H1 (cell line): ENCODE measurements at regions not wholly inside any gene's neighbourhood (a gene's known extent, or its start where the extent isn't known, plus 50 kb on each side); places are given as distances from the start of the nearest gene placed in this dataset.

Experiments used
- ASH2L ChIP-seq: fragments of 200-600, 300-600 bp; sonication (generic); IDR thresholded peaks from one replicate; pipeline ENCODE4 v1.7.1; 2017; ENCODE audit warnings: low read length
- SUZ12 ChIP-seq: fragments of 200-600 bp; sonication (generic); IDR thresholded peaks from 2 replicates; pipeline ENCODE4 v1.6.1; 2012; ENCODE audit warnings: mild to moderate bottlenecking, inconsistent platforms, low read length, moderate library complexity, mixed read lengths
- TF ChIP-seq, protein P1 (sequence below): IDR thresholded peaks from 2 replicates; pipeline ENCODE4 v1.6.1; 2011; ENCODE audit warnings: low read depth, mild to moderate bottlenecking, low read length; ENCODE audit not compliant: insufficient read depth

DNA sequence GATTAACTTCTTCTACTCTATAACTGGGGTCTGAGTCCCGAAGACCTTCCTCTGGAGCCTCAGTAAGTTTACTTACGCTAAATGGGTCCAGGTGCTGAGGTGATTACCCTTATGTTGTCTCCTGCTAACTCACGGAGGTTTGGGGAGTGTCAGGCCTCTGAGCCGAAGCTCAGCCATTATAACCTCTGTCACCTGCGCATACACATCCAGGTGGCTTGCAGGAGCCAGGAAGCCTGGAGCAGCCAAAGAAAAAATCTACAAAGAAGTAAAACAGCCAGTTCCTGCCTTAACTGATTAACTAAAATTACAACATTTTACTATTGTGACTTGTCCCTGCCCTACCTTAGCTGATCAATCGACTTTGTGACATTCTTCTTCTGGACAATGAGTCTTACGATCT, 350.7 kb downstream of the GLRX3 start (continued):
- no peak for TF ChIP-seq ASH2L
- TF ChIP-seq, protein P1, sequence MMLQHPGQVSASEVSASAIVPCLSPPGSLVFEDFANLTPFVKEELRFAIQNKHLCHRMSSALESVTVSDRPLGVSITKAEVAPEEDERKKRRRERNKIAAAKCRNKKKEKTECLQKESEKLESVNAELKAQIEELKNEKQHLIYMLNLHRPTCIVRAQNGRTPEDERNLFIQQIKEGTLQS: no peak
- TF ChIP-seq SUZ12: no peak
- TF ChIP-seq, all 59 proteins: peak for 0
